ENCODE measurements at regions not wholly inside any gene's neighbourhood (a gene's known extent, or its start where the extent isn't known, plus 50 kb on each side); places are given as distances from the start of the nearest gene placed in this dataset.

DNA sequence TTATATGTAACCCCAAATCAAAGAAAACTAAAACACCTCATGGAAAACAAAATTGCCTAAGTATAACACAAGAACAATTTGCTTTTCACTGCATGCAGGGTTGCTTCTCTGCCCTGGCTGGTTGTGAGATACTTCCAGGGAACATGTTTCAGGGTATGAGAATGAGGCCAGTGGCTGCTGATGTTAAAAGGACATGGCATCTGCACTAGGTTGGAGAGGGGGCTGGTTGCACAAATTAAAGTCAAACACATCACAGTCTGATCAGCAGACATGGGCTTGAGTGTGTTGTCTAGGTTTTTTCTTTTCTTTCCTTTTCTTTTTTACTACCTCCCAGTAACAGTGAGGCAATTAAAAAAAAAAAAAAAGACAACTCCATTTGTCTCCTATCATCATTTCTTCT is 374.9 kb downstream of the MCTP2 start:
- DNase-seq (ENCODE audit: low read depth, low spot score), result no peak

DNA sequence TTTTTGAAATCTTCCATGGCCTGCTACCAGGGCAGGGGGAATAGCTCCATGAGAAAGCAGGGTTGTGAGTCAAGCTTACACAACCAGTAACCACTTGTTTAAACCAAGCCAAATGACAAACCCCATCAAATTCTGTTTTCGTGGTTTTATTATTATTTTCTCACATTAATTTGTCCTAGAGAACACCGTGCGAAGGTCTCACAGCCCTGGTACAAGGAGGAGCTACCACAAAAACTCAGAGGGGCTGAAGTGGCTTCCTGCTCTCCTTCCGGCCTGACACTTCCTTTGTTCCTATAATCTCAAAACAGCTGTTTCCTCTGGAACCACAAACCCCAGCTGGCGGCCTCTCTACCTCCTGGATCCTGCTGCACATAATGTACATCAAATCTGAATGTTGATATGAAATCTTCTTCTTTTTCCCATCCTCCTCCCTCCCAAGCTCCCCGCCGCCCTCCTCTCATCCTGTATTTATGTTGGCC is 375.9 kb downstream of the MCTP2 start:
- DNase-seq (ENCODE audit: low read depth, low spot score), result no peak

DNA sequence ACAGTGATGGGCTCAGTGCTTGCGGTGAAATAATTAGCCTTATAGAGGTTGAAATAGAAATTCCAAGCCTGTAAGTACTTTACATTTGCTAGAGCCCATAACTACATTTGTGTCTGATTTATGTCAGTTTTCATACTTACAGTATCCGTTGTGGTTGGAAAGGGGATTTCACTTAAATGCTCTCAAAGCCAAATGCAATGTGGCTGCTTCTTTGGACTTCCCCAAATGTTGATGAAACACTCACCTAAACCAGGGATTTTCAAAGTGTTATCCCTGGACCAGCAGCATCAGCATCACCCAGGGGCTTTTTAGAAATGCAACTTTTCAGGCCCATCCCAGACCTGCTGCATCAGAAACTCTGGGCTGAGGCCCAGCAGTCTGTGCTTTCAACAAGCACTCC is 378.7 kb downstream of the MCTP2 start:
- no peak for DNase-seq (ENCODE audit: low read depth, low spot score)

DNA sequence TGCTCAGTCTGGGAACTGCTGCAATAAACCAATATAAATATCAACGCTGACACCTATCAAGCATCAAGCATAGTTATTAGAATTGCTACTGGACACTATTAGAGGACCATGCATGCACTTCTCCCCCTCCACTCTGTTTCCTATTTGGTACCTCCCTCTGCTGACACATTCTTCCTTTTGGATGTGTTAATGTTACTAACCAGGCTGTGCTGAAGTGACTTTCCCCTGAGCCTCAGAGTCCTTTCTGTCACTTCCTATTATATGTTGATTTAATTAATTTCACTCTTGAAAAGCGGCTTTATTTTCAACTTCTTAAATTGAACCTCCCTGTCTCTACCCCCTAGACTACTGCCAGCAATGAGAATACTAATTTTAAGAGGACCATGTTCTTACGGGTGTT is 379.1 kb downstream of the MCTP2 start:
- DNase-seq (ENCODE audit: low read depth, low spot score), result no peak

DNA sequence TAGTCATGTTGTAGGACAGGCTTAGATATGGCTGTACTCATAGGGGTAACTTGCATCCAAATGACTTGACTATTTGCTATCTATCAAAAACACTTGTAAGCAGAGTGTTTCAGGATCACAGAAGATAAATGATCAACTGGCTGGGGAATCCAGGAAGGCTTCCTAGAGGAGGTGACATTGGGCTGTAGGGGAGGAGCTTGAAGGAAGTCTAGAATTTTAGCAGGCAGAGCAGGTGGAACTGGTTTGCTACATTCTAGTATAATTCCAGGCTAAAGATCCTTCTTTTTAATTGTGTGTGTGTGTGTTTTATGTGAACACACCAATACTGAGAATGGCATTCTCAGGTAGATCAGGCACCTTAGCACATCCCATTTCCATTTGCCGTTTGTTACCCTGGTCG is 380.3 kb downstream of the MCTP2 start:
- no peak for DNase-seq (ENCODE audit: low read depth, low spot score)

DNA sequence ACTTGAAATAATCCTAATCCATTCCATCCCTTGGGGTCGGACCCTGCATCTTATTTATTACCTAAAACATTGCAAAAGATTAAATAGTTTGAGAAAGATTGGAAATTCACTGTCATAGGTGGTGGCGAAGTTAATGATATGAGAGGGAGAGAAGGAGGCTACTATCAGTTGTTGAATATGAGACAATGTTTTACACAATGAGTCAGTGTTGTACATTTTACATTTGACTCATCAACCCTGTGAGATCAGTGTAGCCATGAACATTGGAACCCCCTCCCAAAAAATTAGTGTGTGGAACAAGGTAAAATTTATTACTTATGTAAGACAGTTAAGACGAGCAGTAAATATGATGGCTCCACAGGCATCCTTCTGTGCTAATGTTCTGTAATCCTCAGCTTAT is 384.3 kb downstream of the MCTP2 start:
- DNase-seq (ENCODE audit: low read depth, low spot score), result no peak

DNA sequence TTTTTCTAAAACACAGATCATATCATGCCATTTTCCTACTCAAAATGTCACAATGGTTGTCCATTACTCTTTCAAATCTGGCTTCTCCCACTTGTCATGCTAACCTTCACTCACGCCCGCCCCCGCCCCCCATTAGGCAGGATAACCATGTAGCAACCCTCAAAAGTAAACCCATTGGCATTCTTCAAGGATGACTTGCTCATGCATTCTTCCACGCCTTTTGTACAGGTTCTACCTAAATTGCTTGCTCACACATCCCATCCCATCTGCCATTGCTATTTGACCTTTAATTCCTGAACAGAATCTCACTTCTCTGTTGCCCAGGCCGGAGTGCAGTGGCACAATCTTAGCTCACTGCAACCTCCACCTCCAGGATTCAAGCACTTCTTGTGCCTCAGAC is 389.3 kb downstream of the MCTP2 start:
- no peak for DNase-seq (ENCODE audit: low read depth, low spot score)

DNA sequence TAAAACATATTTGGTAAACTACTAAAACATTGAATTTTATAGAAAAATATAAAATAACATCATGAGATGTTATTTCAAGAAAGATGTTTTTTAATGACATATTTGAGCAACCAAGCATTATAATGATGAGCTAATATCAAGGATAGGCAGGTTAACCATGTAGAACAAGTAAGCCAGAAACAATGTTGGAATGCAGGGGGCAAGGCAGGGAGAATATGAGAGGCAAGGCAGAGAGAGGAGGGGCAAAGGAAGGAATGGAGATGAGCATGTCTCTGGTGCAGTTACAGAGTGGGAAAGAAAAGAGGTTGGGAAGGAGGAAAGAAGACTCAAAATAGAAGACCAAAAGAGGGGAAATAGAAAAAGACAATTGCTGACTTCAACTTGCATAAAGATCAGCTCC is 390.4 kb downstream of the MCTP2 start:
- no peak for DNase-seq (ENCODE audit: low read depth, low spot score)

DNA sequence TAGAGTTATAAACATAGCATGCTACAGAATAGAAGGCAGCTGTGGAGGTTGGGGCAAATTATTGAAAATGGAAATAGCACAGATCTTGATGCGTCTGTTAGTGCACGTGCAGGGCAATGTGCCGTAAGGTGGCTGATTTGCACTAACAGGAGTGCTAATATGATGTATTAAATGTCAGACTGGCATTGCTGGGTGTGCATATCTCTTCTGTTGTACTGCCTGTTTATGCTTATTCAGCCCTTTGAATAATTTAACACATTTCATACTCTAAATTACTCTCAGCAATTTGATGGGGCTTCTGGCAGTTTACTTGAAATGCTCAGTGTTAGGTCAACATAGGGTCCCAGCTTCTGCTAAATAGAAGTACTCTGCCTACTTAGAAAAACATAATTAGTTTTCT is 395.6 kb downstream of the MCTP2 start:
- DNase-seq (ENCODE audit: low read depth, low spot score), result no peak

DNA sequence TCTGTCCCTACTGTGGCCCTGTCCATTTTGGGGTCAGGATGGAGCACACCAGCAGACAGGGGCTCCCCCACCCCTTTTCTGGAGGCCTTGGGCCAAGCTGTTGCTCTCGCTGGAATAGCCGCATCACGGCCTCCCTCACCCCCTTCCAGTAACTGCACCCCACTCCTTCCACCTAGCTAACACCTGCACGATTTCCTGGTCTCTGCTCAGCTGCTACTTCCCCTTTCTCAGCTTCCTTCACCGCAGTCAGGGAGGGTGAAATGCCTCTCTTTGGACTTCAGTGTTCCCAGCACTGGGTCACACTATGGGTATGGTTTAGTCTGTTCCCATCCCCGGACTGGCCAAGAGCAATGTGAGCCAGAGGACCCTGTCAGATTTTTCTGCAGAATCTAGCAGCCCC is 400.2 kb downstream of the MCTP2 start:
- DNase-seq (ENCODE audit: low read depth, low spot score), result no peak

DNA sequence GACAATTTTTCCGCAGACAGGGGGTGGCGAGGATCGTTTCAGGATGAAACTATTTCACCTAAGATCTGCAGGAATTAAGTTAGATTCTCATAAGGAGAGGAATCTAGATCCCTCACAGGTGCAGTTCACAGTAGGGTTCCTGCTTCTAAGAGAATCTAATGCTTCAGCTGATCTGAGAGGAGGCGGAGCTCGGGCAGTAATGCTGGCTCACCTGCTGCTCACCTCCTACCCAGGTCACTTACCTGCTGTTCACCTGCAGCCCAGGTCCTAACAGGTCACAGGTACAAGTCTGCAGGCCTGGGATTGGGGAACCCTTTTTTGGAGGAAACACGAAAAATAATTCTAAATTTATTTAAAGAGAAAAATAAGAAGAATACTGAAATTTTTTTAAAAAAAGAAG is 406.8 kb downstream of the MCTP2 start:
- DNase-seq (ENCODE audit: low read depth, low spot score), result no peak

DNA sequence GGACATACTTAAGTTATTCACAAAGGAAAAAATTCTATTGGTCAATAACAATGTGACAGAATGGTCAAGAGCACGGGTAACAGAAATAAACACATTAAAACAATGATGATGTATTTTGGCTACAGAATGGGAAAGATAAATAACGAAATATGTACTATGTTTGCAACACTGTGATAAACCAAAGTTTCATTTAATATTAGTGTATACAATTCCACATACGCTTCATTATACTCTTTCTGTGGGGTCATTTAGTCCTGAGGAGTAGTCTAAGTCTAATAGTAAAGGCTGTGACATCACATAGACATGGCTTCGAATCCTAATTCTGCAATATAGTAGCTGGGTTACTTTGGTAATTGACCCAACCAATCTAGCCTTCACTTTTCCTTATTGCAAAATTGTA is 408.3 kb downstream of the MCTP2 start:
- no peak for DNase-seq (ENCODE audit: low read depth, low spot score)

DNA sequence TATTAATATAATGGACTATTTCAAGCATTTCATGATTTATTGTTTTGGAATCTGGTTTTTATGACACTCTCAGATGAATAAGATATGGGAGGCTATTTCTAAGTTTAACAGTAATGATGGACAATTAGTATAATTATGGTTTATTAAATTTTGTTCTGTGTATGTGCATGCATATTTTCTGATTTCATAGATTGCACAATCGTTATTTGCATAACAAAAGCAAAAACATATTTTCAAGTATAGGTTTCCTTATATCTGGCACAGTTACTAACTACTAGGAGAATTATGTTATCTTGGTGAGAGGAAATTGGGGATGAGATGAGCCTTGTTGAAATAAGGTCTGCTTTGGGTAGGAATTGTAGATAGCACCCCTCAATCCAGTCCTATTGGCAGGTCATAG is 413.1 kb downstream of the MCTP2 start:
- DNase-seq (ENCODE audit: low read depth, low spot score), result no peak

DNA sequence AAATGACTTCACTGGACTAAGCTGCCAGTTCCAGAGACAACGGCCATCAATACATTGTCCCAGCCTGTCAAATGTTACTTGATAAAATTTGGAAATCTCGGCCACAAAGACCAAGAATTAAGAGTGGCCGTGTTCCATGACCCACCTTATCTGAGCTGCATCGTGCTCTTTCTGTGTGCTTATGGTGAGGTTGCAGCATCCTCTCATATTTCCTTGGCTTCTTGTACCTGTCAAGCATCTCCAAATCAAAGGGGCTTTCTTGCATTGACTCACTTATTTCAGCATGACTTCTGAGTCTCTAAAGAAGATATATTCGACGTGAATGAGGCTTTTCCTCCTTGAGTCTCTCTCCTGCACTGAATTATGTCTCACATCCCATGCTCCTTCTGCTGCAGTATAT is 421.7 kb downstream of the MCTP2 start:
- no peak for DNase-seq (ENCODE audit: low read depth, low spot score)

DNA sequence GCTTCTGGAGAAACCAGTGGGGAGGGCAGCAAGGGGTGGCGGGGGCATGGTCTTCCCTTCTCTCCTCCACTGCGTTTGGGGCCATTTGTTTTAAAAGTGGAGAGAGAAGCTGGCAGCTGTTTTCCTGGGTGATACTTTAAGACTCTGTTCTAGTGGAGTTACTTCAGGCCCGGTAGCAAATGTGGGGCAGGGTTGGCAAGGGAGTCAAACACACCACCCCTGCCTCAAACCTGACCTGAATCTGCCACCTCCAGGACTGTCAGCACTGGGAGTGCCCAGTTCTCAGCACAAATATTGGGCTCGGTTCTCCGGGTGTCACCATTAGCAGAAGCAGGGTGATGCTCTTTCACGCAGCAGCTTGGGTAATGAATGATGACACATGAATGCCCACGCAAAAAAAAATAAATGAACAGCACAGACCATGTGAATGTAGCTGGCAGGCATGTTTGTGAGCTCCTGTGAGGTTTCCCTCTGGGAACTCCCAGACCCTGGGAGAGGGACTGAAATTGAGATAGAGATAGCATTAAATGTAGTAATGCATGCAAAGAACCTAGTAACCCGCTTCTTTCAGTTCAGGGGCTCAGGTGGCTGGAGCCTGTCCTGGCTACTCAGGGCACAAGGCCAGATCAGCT is 424.0 kb downstream of the MCTP2 start:
- DNase-seq (ENCODE audit: low read depth, low spot score), result no peak

DNA sequence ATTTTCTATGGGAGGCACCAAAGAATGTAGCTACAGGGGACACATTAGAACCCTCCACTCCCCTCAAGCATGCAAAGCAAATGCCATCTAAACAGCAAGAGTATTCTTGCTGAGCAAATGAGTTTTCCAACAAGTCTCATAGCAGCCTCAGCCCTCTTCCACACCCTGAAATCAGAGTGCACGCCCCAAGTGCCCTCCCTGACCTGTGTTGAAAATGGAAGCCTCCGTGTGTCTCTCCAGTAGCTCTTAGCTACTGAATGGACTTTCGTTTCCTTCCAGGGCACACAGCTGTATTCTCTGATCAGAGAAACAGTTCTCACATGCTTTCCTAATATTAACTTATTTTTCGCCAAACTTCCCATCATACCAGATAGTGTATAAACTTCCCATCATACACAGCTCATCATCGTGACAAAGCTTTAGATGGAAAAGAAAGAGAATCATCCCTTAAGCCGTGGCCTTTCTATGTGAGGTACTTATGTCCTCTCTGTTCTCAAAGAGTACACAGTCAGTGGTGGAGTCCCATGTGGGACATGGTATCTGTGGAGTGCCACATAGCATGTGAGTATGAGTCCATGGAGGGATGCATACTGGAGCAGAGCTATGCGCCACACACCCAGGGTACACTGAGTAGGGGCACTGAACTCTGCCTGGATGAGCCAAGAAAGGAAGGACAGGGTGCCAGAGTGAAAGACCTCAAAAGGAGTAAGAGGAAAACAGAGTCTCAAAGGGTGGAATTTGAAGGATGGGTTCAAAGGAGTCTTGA is 434.5 kb downstream of the MCTP2 start:
- DNase-seq (ENCODE audit: low read depth, low spot score), result no peak

DNA sequence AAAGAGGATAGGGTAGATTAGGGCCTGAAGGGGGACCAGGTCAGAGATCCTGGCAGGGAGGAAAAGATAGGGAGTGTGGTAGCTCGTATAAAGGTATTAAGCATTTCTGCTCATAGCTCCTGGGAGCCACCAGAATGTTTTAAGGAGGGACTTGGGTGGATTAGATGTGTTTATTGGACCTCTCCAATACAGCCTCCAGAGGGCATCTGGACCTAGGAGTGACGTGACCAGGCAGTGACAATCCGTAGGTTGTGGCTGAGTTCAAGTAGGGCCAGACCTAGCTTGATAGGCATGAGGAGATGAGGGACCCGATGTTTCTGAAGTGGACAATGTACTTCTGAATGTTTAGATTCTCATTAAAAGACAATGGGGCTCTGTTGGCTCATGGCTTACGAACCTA is 435.2 kb downstream of the MCTP2 start:
- no peak for DNase-seq (ENCODE audit: low read depth, low spot score)

DNA sequence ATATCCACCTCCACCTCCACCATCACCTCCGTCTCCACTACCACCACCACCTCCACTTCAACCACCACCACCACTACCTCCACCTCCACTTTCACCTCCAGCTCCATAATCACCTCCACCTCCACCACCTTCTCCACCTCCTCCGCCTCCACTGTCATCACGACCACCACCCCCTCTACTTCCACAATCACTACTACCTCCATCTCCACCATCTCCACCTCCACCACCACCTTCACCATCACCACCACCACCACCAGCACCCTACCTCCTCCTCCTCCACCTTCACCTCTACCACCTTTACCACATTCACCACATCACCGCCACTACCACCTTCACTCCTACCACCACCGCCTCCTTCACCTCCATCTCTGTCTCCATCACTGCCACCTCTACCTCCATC is 435.7 kb downstream of the MCTP2 start:
- no peak for DNase-seq (ENCODE audit: low read depth, low spot score)

DNA sequence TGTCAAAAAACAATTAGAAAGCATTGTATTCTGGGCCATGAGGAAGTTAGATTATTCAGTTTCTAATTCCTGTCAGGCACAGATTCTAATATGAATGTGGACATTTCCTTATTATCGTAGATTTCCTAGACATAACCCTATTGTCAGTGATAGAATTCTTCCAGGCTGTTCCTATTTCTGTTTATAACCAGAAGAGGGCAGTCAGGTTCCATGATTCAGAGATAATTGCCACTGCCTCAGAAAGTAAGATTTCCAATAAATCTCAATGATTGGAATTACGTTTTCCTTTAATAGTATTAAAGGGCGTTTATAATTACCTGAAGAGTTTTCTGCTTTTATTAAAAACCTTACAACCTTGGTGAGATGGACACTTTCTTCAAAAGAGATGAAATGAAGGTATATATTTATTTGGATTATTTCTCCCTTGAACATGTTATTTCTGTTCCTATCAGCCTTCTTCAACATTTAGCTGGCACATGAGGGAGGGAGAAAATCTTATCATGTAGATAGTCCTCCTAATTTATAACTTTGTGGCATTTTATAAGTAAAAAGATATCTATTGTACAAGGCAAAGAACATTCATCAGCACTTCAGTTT is 439.2 kb downstream of the MCTP2 start:
- peak; percentile 13 for DNase-seq (ENCODE audit: low read depth, low spot score)

DNA sequence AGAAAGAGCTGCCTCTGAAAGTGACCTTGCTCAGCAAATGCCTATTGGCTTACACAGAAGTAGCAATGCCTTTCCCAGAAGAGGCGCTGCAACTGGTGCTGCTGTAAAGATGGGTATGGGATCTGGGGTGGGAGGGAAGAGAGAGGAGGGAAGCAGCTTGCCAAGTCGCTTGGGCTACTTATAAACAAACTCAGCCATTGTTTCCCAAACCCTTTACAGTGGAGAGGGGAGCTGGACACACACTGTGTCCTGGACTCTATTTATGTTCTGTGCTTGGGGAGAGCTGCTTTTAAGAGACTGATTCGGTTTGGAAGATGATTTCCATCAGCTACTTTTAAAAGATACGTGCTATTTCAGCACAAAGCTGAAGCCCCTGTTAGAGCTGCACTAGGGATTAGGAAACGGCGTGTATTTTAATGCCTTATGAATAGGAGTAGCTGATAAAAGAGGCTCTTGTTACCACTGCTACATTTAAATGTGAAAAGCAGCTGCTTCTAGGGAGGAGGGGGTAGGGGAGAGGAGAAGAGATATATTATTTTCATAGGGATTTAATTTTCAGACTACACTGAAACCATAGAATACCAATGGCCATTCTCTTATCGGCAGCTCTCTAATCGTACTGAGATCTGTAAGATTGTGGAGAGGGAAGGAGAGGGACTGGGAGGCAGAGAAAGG is 440.6 kb downstream of the MCTP2 start:
- DNase-seq (ENCODE audit: low read depth, low spot score), result peak; percentile 24

DNA sequence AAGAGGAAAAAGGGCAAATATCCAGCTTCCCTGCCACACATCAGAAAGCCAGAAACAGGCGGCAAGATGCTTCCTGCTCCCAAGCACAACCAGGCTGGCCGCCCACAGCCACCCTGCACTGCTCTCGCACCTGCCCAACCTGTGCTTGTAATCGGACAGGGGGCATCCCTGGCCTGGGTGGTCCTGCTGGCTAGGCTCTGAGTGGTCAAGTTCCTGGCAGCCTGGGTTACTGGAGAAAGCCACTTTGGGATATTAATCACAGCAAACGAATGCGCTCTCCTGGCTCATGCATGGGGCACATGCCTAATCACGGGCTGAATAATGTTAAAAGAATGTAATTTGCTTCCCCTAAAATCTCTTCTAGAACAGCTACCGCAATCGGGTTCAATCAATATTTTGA is 442.4 kb downstream of the MCTP2 start:
- DNase-seq (ENCODE audit: low read depth, low spot score), result no peak

DNA sequence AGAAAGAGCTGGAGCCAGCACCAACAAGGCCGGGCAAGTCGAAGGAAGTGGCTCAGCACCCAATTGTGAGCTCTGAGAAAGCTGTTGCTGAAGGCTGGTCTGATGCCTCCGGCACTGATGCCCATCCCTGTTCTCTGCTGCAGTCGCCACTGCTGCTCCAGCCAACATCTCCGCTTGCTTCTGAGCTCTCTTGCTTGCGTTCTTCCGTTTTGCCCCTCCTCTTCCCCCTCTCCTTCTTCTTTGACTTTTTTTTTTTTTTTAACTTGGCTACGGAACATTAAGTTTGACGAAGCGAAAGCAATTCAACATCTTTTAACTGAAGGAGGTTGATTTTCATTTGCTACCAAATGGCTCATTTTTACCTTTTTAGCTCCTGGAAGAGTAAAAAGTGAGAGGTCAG is 442.9 kb downstream of the MCTP2 start:
- DNase-seq (ENCODE audit: low read depth, low spot score), result no peak

Measured in smooth muscle cell of the brain vasculature (primary cell).